HL-60 (cell line): ENCODE measurements at regions not wholly inside any gene's neighbourhood (a gene's known extent, or its start where the extent isn't known, plus 50 kb on each side); places are given as distances from the start of the nearest gene placed in this dataset.

Source experiments
- DNase-seq, 2 experiments: peaks; one replicate each; pipeline ENCODE4 v3.0.0-alpha.2; 2010 to 2020; ENCODE audit warnings: low read depth in 1 of 2, low spot score in 1 of 2
- H3K27ac ChIP-seq: fragments of 250-450 bp; sonication (Bioruptor Pico); replicated peaks from 2 replicates; pipeline ENCODE4 v1.5.1; 2020; ENCODE audit warnings: mild to moderate bottlenecking, moderate library complexity
- H3K27me3 ChIP-seq: fragments of 250-450 bp; sonication (Bioruptor Pico); 2 replicates; pipeline ENCODE4 v1.5.1; 2021; ENCODE audit warnings: mild to moderate bottlenecking, moderate library complexity; ENCODE audit not compliant: insufficient read depth, poor library complexity, severe bottlenecking
- H3K4me3 ChIP-seq: replicated peaks from 2 replicates; pipeline ENCODE4 v1.5.1; 2011; ENCODE audit warnings: mild to moderate bottlenecking, control low read depth, low read length; ENCODE audit not compliant: insufficient read depth
- GABPA ChIP-seq: IDR thresholded peaks from 2 replicates; pipeline ENCODE4 v1.6.1; 2012; ENCODE audit warnings: low read depth
- POLR2AphosphoS5 ChIP-seq: IDR thresholded peaks from 2 replicates; pipeline ENCODE4 v1.6.1; 2012; ENCODE audit warnings: low read depth
- SPI1 ChIP-seq: IDR thresholded peaks from 2 replicates; pipeline ENCODE4 v1.6.1; 2012; ENCODE audit warnings: low read depth, mild to moderate bottlenecking, borderline replicate concordance
- TF ChIP-seq, protein P1 (sequence below): IDR thresholded peaks from one replicate; pipeline ENCODE4 v1.5.1; 2011; ENCODE audit warnings: low read length, control low read depth, inconsistent platforms; ENCODE audit not compliant: insufficient read depth
- TF ChIP-seq, protein P2 (sequence below): IDR thresholded peaks from 2 replicates; pipeline ENCODE4 v1.6.1; 2012; ENCODE audit warnings: low read depth; ENCODE audit not compliant: insufficient replicate concordance

DNA sequence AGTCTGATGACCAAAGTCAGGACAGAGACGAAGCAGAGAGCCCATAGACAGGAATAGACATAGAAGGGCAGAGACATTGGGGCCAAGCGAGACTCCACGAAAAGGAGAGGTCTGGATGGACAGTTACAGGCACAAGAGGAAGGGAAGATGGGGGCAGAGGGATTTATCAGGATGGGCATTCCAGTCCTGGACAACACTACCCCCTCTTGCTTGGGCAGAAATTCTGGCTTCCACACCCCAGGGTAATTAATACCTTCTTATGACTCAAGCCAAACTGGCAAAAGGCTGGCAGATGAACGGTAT lies 82.2 kb upstream of the MAFB start:
- Histone ChIP-seq H3K4me3 (no peak overlapping the region), H3K27ac (no peak overlapping the region), H3K27me3 (peaks cover 5% of the 10 kb centered on the region)
- TF ChIP-seq, protein P1, sequence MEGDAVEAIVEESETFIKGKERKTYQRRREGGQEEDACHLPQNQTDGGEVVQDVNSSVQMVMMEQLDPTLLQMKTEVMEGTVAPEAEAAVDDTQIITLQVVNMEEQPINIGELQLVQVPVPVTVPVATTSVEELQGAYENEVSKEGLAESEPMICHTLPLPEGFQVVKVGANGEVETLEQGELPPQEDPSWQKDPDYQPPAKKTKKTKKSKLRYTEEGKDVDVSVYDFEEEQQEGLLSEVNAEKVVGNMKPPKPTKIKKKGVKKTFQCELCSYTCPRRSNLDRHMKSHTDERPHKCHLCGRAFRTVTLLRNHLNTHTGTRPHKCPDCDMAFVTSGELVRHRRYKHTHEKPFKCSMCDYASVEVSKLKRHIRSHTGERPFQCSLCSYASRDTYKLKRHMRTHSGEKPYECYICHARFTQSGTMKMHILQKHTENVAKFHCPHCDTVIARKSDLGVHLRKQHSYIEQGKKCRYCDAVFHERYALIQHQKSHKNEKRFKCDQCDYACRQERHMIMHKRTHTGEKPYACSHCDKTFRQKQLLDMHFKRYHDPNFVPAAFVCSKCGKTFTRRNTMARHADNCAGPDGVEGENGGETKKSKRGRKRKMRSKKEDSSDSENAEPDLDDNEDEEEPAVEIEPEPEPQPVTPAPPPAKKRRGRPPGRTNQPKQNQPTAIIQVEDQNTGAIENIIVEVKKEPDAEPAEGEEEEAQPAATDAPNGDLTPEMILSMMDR: no peak
- TF ChIP-seq SPI1 (no peak), POLR2AphosphoS5 (no peak), GABPA (no peak)
- TF ChIP-seq, protein P2, sequence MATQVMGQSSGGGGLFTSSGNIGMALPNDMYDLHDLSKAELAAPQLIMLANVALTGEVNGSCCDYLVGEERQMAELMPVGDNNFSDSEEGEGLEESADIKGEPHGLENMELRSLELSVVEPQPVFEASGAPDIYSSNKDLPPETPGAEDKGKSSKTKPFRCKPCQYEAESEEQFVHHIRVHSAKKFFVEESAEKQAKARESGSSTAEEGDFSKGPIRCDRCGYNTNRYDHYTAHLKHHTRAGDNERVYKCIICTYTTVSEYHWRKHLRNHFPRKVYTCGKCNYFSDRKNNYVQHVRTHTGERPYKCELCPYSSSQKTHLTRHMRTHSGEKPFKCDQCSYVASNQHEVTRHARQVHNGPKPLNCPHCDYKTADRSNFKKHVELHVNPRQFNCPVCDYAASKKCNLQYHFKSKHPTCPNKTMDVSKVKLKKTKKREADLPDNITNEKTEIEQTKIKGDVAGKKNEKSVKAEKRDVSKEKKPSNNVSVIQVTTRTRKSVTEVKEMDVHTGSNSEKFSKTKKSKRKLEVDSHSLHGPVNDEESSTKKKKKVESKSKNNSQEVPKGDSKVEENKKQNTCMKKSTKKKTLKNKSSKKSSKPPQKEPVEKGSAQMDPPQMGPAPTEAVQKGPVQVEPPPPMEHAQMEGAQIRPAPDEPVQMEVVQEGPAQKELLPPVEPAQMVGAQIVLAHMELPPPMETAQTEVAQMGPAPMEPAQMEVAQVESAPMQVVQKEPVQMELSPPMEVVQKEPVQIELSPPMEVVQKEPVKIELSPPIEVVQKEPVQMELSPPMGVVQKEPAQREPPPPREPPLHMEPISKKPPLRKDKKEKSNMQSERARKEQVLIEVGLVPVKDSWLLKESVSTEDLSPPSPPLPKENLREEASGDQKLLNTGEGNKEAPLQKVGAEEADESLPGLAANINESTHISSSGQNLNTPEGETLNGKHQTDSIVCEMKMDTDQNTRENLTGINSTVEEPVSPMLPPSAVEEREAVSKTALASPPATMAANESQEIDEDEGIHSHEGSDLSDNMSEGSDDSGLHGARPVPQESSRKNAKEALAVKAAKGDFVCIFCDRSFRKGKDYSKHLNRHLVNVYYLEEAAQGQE: no peak
- DNase-seq: no peak

DNA sequence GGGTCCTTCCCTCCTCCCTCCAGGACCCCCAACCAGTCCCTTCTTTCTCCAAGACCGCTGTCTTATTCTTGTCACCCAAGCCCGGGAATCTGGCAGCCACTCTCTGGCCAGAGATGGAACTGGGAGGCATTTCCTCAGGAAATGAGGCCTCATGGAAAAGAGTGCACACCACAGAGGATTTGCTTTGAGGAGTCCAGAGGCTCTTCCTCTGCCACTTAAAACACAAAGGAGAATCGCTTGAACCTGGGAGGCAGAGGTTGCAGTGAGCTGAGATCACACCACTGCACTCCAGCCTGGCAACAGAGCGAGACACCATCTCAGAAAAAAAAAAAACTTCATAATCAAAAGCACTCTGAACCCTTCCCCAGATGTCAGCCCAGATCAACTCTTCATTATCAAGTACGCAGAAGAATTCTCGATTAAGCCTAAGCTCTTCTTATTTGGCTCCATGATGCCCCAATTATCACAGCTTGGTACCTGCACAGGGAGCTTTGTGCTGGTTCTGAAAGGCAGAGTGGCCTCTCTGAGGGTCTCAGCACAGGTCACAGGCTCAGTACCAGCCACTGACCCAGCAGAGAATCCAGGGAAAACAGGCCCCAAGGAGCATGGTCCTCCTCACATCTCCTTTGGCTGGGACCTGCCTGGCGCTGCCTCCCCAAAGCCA lies 82.9 kb upstream of the MAFB start:
- Histone ChIP-seq H3K27me3 (peaks cover 5% of the 10 kb centered on the region), H3K4me3 (no peak overlapping the region), H3K27ac (no peak overlapping the region)
- TF ChIP-seq, protein P2: no peak
- no peak for TF ChIP-seq GABPA
- TF ChIP-seq POLR2AphosphoS5: no peak
- TF ChIP-seq, protein P1: no peak
- TF ChIP-seq SPI1: no peak
- no peak for DNase-seq

DNA sequence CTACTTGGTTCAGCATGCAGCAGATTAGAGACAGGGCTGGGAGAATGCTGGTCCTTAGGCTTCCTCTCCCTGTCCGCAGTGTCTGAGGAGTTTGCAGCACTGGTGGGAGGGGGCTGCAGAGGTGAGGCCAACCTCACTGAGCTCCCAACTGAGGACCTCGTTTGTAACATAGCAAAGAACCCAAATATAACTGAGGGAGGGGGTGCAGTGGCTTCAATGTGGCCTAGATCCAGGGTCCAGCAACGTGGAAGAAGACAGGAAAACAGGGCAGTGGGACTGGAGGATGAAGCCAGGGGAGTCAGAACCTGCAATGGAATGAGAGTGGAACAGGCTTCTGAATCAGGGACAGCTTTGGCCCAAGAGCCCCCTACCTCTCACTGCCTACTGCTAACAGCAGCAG lies 84.3 kb upstream of the MAFB start:
- peaks cover 5% of the 10 kb centered on the region for H3K27me3 ChIP-seq
- H3K27ac ChIP-seq: no peak overlapping the region
- DNase-seq: no peak
- TF ChIP-seq SPI1 (no peak), GABPA (no peak), POLR2AphosphoS5 (no peak)
- TF ChIP-seq, protein P1: no peak
- TF ChIP-seq, protein P2: no peak
- no peak overlapping the region for H3K4me3 ChIP-seq
